RWPE2 (cell line): ENCODE measurements at regions not wholly inside any gene's neighbourhood (a gene's known extent, or its start where the extent isn't known, plus 50 kb on each side); places are given as distances from the start of the nearest gene placed in this dataset.

Experiments used
- ATAC-seq: fragments of 200-7000 bp; cut with Tn5 transposase; 3 replicates; pipeline ENCODE4 v1.9.1; 2021; ENCODE audit warnings: low read depth
- DNase-seq: peaks from one replicate; pipeline ENCODE4 v3.0.0-alpha.2; 2020; ENCODE audit warnings: low spot score
- H3K27ac ChIP-seq: fragments of 450-650 bp; 2 replicates; pipeline ENCODE4 v1.5.1; 2017; ENCODE audit warnings: mild to moderate bottlenecking; ENCODE audit not compliant: poor library complexity, severe bottlenecking
- H3K27me3 ChIP-seq: fragments of 250-450 bp; sonication (Bioruptor Pico); 2 replicates; pipeline ENCODE4 v1.5.1; 2021; ENCODE audit warnings: mild to moderate bottlenecking, moderate library complexity; ENCODE audit not compliant: insufficient read depth, poor library complexity, severe bottlenecking
- H3K36me3 ChIP-seq: fragments of 250-450 bp; sonication (Bioruptor Pico); 2 replicates; pipeline ENCODE4 v1.5.1; 2020; ENCODE audit warnings: low read depth, mild to moderate bottlenecking, moderate library complexity
- H3K4me1 ChIP-seq: fragments of 250-450 bp; sonication (Bioruptor Pico); 2 replicates; pipeline ENCODE4 v1.5.1; 2021; ENCODE audit warnings: mild to moderate bottlenecking, moderate library complexity; ENCODE audit not compliant: insufficient read depth, poor library complexity, severe bottlenecking
- H3K4me3 ChIP-seq: fragments of 250-450 bp; sonication (Bioruptor Pico); 2 replicates; pipeline ENCODE4 v1.5.1; 2021; ENCODE audit warnings: mild to moderate bottlenecking, moderate library complexity; ENCODE audit not compliant: severe bottlenecking
- H3K9me3 ChIP-seq: fragments of 250-450 bp; sonication (Bioruptor Pico); 2 replicates; pipeline ENCODE4 v1.5.1; 2021; ENCODE audit warnings: mild to moderate bottlenecking, moderate library complexity; ENCODE audit not compliant: severe bottlenecking
- TF ChIP-seq, protein P1 (sequence below): fragments of 450-650 bp; IDR thresholded peaks from one replicate; pipeline ENCODE4 v1.5.1; 2017; ENCODE audit warnings: mild to moderate bottlenecking, moderate library complexity; ENCODE audit not compliant: poor library complexity, severe bottlenecking

DNA sequence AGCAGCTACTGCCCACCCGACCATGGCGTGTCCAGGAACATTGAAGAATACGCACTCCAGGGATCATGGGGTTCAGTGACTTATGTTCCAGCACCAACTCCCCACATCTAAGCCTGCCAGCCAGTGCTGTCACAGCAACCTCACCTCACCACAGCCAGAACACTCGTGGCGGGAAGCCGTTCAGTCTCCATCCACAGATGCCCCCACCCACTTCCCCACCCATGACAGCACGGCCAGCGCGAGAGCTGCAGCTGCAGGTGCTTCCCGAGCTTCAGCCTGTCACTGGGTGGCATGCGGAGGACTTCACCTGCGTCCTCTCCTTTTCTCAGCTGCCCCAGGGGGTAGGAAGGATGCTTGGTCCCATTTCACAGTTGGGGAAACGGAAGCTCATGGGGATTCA is 50.3 kb downstream of the RBFOX3 start:
- Histone ChIP-seq H3K9me3 (no peaks in the 10 kb centered on the region), H3K27me3 (no peaks in the 10 kb centered on the region), H3K27ac (no peak overlapping the region), H3K4me1 (peaks cover 14% of the 10 kb centered on the region), H3K36me3 (no peaks in the 10 kb centered on the region), H3K4me3 (no peak overlapping the region)
- no peak for ATAC-seq
- TF ChIP-seq, protein P1, sequence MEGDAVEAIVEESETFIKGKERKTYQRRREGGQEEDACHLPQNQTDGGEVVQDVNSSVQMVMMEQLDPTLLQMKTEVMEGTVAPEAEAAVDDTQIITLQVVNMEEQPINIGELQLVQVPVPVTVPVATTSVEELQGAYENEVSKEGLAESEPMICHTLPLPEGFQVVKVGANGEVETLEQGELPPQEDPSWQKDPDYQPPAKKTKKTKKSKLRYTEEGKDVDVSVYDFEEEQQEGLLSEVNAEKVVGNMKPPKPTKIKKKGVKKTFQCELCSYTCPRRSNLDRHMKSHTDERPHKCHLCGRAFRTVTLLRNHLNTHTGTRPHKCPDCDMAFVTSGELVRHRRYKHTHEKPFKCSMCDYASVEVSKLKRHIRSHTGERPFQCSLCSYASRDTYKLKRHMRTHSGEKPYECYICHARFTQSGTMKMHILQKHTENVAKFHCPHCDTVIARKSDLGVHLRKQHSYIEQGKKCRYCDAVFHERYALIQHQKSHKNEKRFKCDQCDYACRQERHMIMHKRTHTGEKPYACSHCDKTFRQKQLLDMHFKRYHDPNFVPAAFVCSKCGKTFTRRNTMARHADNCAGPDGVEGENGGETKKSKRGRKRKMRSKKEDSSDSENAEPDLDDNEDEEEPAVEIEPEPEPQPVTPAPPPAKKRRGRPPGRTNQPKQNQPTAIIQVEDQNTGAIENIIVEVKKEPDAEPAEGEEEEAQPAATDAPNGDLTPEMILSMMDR: no peak
- DNase-seq: no peak

DNA sequence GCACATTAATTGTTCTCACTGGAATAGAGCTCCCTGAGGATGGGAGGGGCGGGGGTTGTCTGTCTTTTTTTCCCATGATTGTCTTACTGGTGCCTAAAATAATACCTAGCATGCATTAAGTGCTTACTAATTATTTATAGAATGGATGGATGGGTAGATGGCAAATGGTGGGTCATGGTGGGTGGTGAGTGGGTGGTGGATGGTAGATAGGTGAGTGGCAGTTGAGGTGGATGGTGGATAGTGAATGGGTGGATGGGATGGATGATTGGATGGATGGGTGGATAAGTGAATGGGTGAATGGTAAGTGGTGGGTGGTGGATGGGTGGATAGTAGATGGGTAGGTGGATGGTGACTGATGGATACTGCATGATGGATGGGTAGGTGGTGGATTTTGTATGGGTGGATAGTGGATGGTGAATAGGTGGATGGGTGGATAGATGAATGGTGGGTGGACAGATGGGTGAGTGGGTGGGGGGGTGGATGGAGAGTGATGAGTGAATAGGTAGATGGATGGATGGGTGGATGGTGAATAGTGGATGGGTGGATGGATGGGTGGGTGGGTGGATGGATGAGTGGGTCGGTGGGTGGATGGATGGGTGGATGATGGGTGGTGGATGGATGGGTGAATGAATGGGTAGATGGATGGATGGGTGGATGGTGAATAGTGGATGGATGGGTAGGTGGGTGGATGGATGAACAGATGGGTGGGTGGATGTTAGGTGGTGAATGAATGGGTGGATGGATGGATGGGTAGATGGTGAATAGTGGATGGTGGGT is 51.6 kb downstream of the RBFOX3 start:
- H3K4me3 ChIP-seq: no peak overlapping the region
- no peaks in the 10 kb centered on the region for H3K36me3 ChIP-seq
- H3K27ac ChIP-seq: no peak overlapping the region
- DNase-seq (no peak), ATAC-seq (no peak)
- no peaks in the 10 kb centered on the region for H3K27me3 ChIP-seq
- peaks cover 14% of the 10 kb centered on the region for H3K4me1 ChIP-seq
- TF ChIP-seq, protein P1: no peak
- H3K9me3 ChIP-seq: no peaks in the 10 kb centered on the region

DNA sequence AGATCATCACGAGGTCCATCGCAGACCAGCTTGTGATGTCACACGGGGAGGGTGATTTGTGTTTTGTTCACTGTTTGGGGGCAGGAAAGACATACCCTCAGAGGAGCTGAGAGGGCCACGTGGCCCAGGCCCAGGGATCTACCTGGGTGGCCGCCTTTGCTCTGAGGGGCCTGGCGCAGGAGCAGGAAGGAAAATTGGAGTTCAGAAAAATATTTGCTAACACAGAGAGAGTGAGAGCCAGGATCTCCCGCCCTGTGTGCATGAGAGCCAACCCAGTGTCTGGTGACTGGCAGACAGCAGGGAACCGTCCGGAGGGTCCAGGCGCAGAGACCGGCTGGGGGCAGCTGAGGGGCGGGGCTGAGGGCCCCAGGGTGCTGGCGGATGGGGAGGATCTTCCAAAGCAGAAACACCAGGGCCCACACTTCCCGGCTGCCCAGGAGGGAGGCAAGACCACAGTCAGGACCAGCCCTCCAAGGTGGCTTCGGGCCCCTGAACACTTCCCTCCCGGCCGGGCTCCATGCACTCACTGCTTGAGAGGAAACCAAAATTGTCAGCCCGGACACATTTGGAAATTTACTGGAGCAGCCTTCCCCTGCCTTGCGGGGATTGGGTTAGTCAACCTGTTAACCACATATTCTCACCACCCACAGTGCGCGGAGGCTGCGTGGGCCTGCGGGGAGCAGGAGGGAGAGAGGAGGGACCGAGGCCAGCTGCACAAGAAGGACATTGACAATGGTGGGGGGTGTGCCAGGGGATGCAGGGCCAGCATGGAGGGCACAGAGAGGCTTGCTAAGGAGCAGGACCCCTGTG is 52.6 kb downstream of the RBFOX3 start:
- ATAC-seq (no peak), DNase-seq (no peak)
- Histone ChIP-seq H3K27me3 (no peaks in the 10 kb centered on the region), H3K27ac (no peak overlapping the region), H3K36me3 (no peaks in the 10 kb centered on the region), H3K9me3 (peaks cover under 1% of the 10 kb centered on the region), H3K4me3 (no peak overlapping the region), H3K4me1 (peaks cover 8% of the 10 kb centered on the region)
- TF ChIP-seq, protein P1: no peak

DNA sequence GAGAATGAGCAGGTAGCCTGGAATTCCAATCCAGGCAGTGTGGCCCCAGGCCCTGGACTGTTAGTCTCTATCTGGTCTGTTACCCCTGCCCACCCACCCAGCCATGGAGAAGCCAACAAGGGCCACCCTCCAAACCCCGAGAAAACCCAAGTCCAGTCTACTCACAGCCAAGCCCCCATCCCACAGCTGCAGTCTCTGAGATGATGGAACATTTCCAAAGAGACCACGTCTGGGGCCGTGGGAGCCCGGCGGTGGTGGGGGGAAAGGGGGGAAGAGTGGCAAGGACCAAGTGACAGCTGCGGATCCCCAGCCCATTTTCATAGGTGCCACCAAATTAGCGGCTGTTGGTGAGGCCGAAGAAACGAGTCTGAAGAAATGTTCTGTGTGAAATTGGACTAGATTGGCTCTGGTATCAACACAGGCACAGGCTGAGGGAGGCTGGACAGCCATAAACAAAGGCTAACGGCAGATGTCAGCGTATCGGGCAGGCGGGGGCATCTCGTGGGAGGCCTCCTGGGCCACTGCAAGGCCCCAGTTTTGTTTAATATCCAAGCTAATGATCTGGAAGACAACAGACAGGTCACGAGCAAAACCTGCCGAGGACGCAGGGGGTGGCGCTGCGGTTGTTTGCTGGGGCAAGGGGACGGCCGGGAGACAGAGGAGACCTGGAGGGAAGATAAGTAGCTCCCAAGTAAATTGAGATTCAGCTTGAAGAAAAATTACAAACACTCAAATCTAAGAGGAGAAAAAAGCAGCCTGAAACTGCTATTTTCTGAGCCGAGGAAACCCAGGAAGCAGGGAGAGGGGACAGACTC is 53.4 kb downstream of the RBFOX3 start:
- Histone ChIP-seq H3K9me3 (peaks cover 8% of the 10 kb centered on the region), H3K4me1 (peaks cover under 1% of the 10 kb centered on the region), H3K4me3 (no peak overlapping the region), H3K36me3 (no peaks in the 10 kb centered on the region), H3K27ac (no peak overlapping the region), H3K27me3 (no peaks in the 10 kb centered on the region)
- DNase-seq: no peak
- no peak for ATAC-seq
- TF ChIP-seq, protein P1: no peak
